HG02840 (cell line): ENCODE measurements at regions not wholly inside any gene's neighbourhood (a gene's known extent, or its start where the extent isn't known, plus 50 kb on each side); places are given as distances from the start of the nearest gene placed in this dataset.

Experiments used
- ATAC-seq: cut with Tn5 transposase; IDR thresholded peaks from one replicate; pipeline ENCODE4 v1.9.1; 2021; ENCODE audit warnings: mild to moderate bottlenecking, moderate library complexity, moderate number of reproducible peaks; ENCODE audit not compliant: unreplicated experiment, low FRiP score

- peak; percentile 70 for ATAC-seq
Observed at GRCh38 chr2:216922175-216922780, 62.4 kb upstream of the TNP1 start.

DNA sequence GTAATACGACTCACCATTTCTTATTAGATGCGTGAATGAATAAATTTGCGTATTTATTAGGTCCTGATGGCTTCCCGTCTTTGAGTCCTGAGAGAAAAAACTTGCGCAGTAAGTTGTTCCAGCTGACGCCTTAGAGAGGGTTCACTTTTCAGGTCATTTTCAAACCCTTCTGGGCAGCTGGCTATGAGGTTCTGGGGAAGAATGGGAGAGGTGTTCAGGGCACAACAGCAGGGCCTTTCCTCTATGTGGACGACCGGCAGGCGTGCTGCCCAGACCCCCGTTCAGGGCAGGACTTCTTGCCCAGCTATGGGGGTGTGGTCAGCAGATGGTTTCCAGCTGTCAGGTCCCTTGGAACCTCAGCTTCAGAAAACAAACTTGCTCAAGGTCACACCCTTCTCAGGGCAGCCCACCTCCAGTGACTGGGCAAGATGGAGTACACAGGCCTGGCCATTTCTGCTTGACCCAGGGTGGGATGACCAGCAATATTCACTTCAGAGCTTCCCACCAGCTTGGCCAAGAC is 61.1 kb upstream of the TNP1 start:
- no peak for ATAC-seq

DNA sequence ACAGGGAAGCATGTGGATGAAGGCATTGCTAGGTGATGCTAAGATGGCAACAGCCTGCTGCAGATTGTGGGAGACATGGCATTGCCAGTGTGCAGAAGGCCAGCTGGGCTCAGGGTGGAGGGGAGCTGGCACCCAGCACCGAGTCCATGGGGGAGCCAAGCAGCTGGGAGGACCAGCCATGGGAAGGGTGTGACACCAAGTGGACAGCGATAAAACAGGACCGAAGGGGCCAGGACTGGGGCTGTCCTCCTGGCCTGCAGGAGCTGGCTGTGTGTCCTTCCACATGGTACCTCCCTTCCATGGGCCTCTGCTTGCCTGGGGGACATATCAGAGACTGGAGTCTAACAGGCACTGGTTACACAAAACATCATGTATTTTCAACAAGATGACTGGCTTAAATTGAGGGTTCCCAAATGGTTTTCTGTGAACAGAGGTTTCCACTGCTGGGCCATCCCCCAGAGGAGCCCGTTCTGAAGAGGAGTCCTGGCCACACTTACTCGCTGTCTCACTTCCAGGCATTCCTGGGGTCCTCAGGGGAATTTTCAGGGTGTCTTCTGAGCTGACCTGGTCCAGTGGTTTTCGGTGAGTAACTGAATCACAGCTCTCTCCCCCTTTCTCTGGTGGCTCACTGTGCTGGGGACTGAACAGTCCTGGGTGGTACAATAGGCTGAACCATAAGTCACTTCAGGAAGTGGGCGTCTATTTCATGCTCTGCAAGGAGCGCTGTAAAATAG is 60.4 kb upstream of the TNP1 start:
- ATAC-seq: no peak

DNA sequence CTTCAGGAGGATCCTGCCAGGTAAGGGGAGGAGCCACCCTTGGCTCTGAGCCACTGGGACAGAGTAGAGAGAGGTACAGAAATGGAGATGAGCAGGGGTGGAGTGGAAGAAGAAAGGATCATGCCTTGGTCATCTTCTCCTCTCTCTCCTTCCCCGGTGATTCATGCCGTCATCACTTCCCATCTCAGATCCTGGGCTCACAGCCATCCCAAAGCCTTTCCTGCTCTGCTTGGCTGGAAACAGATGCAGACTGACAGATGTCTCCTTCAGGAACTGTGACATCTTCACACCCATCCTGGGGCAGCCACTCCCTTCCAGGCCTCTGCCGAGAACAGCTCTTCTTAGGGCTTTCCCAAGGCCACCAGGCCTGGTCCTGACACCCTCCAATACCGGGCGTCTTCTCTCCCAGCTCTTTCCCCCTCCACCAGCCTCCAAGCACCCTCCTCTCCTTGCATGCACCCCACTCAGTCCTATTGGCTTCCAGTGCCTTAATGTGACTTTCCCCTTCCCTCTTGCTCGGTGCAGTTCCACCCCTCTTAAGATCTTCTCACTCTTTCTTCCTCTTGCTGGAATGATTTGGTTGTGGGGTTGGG is 58.3 kb upstream of the TNP1 start:
- ATAC-seq: no peak

DNA sequence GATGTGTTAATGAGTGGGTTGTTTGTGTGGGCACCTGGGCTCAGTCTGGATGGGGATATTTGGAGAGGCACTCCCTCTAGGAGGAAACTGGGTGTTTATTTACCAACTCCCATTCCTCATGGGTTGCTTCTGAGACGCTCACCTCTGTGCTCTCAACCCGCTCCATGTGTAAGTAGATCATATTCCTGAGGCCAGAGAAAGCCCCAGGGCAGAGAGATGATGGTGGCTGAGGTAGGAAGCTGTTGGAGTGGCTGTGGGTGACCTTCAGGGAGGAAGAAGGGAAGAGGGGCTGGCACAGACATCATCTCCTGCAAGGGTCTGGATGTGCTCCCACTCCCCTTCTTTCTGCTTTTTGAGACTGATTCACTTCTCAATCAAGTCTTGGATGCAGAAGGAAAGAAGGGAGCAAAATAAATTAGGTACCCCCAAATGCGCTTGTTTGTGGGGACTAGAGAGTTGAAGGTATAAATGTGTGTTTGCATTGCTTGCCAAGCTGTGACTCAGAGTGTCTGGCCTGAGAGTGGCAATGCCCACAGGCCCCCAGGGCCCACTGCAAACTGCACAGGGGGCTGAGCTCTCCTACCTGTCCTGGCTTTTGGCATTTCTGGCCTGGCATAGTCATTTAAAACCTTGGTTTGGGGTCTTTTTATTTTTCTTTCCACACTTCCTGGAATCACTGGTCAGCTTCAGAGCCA is 57.2 kb upstream of the TNP1 start:
- no peak for ATAC-seq

DNA sequence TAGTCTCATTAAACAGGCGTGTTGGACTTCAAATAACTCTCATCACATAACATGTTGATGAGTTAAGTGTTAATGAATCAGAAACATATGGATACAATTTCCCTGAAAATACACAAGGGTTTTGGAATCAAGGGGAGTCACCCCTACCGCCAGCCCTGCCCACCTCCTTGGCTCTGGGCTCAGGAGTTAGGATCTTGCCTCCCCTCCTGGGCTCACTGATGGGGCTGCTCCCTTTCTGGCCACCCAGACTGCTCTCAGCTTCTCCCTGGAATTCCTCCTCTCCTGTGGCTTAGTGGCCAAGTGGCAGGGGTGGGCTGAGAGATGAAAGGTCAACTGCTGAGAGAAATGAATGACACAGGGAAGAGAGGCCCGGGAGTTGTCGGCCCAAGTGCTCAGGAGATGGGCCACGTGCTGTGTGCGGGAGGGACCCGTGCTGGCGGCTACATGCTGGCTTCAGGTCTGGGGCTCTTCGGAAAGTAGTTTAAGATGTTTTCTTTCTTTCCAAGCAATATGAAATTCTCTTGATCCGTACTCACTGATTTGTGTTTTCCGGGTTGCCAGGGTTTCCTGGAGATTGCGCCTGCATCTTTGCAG is 55.8 kb upstream of the TNP1 start:
- ATAC-seq: no peak

DNA sequence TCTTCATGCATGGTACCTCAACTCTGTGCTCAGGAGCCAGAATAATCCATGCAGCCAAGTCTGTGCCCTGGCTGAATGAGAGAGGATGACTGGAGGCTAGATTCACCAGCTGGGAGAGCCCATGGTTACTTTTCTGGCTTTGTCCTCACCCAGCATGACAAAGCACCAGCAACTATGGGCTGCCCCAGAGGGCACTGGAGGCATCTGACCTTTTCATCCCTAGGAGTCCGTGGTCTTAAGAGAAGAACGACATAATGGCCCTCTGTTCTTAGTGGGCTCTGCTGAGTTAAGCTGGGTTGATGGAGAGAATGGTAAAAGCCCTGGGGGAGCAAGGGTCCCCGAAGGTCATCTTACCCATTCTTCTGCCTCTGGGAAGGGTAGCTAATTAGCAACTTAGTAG is 54.6 kb upstream of the TNP1 start:
- ATAC-seq: no peak

- no peak for ATAC-seq
Observed at GRCh38 chr2:216911886-216912285, 52.0 kb upstream of the TNP1 start.

DNA sequence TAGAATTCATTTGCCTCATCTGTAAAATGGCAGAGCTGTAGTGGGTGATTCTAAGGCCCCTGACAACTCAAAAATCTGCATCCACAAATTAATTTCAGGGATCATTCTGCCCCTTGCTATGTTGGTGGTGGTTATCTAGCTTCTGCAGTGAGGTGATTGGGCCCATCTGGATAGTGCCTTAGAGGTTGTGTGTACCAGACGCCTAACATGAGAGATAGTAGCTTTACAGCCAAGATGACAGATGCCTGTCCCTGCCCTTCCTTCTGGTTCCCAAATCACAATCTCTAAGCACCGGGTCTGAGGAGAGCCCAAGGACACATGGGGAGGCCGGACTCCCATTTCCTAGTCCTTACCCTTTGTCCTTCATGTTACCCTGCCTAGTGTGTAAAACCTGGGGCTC is 51.1 kb upstream of the TNP1 start:
- ATAC-seq: no peak

GRCh38 chr2:216909541-216910210 is 49.8 kb upstream of the TNP1 start:
- no peak for ATAC-seq
